Heart left ventricle (tissue), 13 donors: ENCODE measurements at regions not wholly inside any gene's neighbourhood (a gene's known extent, or its start where the extent isn't known, plus 50 kb on each side); places are given as distances from the start of the nearest gene placed in this dataset.

Experiments
- CTCF ChIP-seq, 12 donors: fragments of 200-600 bp; sonication (generic) in 4 of 12; IDR thresholded peaks; one replicate each; pipeline versions ENCODE4 v1.5.0 to v1.8.0; 2018 to 2022; ENCODE audit warnings: antibody characterized with exemption in 12 of 12, mild to moderate bottlenecking in 5 of 12
- POLR2A ChIP-seq, 2 donors: fragments of 450-650 bp; IDR thresholded peaks; one replicate each; pipeline ENCODE4 v1.6.1; 2017; ENCODE audit warnings: antibody characterized with exemption in 2 of 2, mild to moderate bottlenecking in 2 of 2, moderate library complexity in 2 of 2
- donor health status: ischemic (EF 13 %, LVEDD 7.1; RV severe dilation, severe dysfunction).
- donor health status: DM: no; HTN: yes; CAD: no.
- donor health status: DM: no; HTN: no; CAD: no.
- donor health status: ischemic (EF 25% LVEDD 6.9; RV normal size, moderate dysfunction).
- donor health status: ischemic (EF 25% LVEDD 5.7; RV mildly dilated, moderate dysfunction).
- donor health status: ischemic (EF 35%, LVEDD 5.7; RV mildly dilated, moderate dysfunction).
- donor health status: nonischemic (EF 11% LVEDD 7.7; RV severe dilation, severe dysfunction).
- donor health status: DM: yes; HTN: yes; CAD: no.
- donor health status: PGD.
- donor health status: ischemic (EF 29% LVEDD 5.4; RV normal size, mild dysfunction).
- donor health status: nonischemic (EF 23%, LVEDD 6.1; RV moderate dilation, normal function).

- no peak for TF ChIP-seq CTCF (IDR thresholded peaks at IDR 0.05)
- no peak for TF ChIP-seq POLR2A (IDR thresholded peaks at IDR 0.05)
Observed at GRCh38 chr7:32163896-32164295, 93.7 kb upstream of the PDE1C start.
